OCI-LY3 (cell line): ENCODE measurements at regions not wholly inside any gene's neighbourhood (a gene's known extent, or its start where the extent isn't known, plus 50 kb on each side); places are given as distances from the start of the nearest gene placed in this dataset.
"Not testable (repeated sequence)": the region's sequence is repeated elsewhere in the genome, so short reads cannot be mapped to it uniquely, and the experiment has no call there.

Source experiments
- H2AFZ ChIP-seq: fragments of 200-600, 300-600 bp; shearing (Covaris generic); 2 replicates; pipeline ENCODE4 v1.6.0; 2014; ENCODE audit warnings: antibody characterized with exemption, low read depth, low read length
- H3K27ac ChIP-seq: fragments of 200-600, 300-600 bp; sonication (generic); 2 replicates; pipeline ENCODE4 v1.5.1; 2014; ENCODE audit warnings: mild to moderate bottlenecking, low read length, moderate library complexity, mixed read lengths
- H3K27me3 ChIP-seq: fragments of 200-600, 300-600 bp; sonication (generic); 2 replicates; pipeline ENCODE4 v1.6.1; 2014; ENCODE audit warnings: low read depth, low read length, mixed read lengths
- H3K36me3 ChIP-seq: fragments of 200-600, 300-600 bp; sonication (generic); replicated peaks from 2 replicates; pipeline ENCODE3; 2014; ENCODE audit warnings: low read depth, low read length, mixed read lengths
- H3K4me1 ChIP-seq: fragments of 300-600, 200-600 bp; sonication (generic); 2 replicates; pipeline ENCODE4 v1.6.1; 2014; ENCODE audit warnings: low read length, mixed read lengths
- H3K4me2 ChIP-seq: fragments of 200-600, 300-600 bp; sonication (generic); 2 replicates; pipeline ENCODE4 v1.6.1; 2014; ENCODE audit warnings: low read length, mixed read lengths
- H3K4me3 ChIP-seq: fragments of 300-600, 200-600 bp; sonication (generic); 2 replicates; pipeline ENCODE4 v1.5.1; 2014; ENCODE audit warnings: antibody characterized with exemption, mild to moderate bottlenecking, low read length, moderate library complexity
- H3K79me2 ChIP-seq: fragments of 300-600, 200-600 bp; shearing (Covaris generic); 2 replicates; pipeline ENCODE4 v1.6.1; 2014; ENCODE audit warnings: mild to moderate bottlenecking, low read length, mixed read lengths
- H3K9ac ChIP-seq: fragments of 300-600, 200-600 bp; shearing (Covaris generic); 2 replicates; pipeline ENCODE4 v1.6.0; 2014; ENCODE audit warnings: mild to moderate bottlenecking, low read length, moderate library complexity
- H3K9me3 ChIP-seq: fragments of 200-600, 300-600 bp; shearing (Covaris generic); 2 replicates; pipeline ENCODE4 v1.6.1; 2014; ENCODE audit warnings: low read length, mixed read lengths; ENCODE audit not compliant: insufficient read depth
- H4K20me1 ChIP-seq: fragments of 200-600, 300-600 bp; sonication (generic); 2 replicates; pipeline ENCODE4 v1.6.1; 2016; ENCODE audit warnings: low read length, mixed read lengths; ENCODE audit not compliant: insufficient read depth
- CTCF ChIP-seq: fragments of 200-600, 300-600 bp; sonication (generic); IDR thresholded peaks from 2 replicates; pipeline ENCODE4 v1.5.1; 2014; ENCODE audit warnings: antibody characterized with exemption, low read length, low read depth
- EZH2phosphoT487 ChIP-seq: fragments of 200-600 bp; shearing (Covaris generic); IDR thresholded peaks from 2 replicates; pipeline ENCODE4 v1.6.1; 2018; ENCODE audit warnings: antibody characterized with exemption, mixed run types, low read depth

- H2AFZ ChIP-seq, result no peak overlapping the region
- TF ChIP-seq CTCF (no peak), EZH2phosphoT487 (no peak)
- peaks cover under 1% of the 10 kb centered on the region; the same call in 1 of the 2 replicates for H3K27me3 ChIP-seq
- H3K36me3 ChIP-seq, result no peaks in the 10 kb centered on the region
- H3K9ac ChIP-seq, result no peak overlapping the region
- no peaks in the 10 kb centered on the region for H3K9me3 ChIP-seq
- H3K79me2 ChIP-seq, result no peaks in the 10 kb centered on the region
- H3K4me3 ChIP-seq, result no peak overlapping the region
- 0 out of 2 replicates have a peak, but pooled peaks cover 2% of the 10 kb centered on the region for H3K4me1 ChIP-seq
- no peaks in the 10 kb centered on the region for H4K20me1 ChIP-seq
- H3K27ac ChIP-seq, result no peak overlapping the region
- H3K4me2 ChIP-seq, result no peak overlapping the region
Observed at GRCh38 chr3:186440891-186441290, 78.9 kb upstream of the DGKG start.

- Histone ChIP-seq H2AFZ (no peak overlapping the region), H3K4me2 (no peak overlapping the region), H3K9ac (no peak overlapping the region), H3K79me2 (no peaks in the 10 kb centered on the region), H3K27me3 (no peaks in the 10 kb centered on the region), H3K4me1 (0 out of 2 replicates have a peak, but pooled peaks cover 2% of the 10 kb centered on the region), H3K27ac (no peak overlapping the region), H4K20me1 (no peaks in the 10 kb centered on the region), H3K36me3 (no peaks in the 10 kb centered on the region), H3K9me3 (no peaks in the 10 kb centered on the region), H3K4me3 (no peak overlapping the region)
- TF ChIP-seq EZH2phosphoT487 (no peak), CTCF (no peak)
Observed at GRCh38 chr3:186439725-186440124, 77.7 kb upstream of the DGKG start.

GRCh38 chr3:186435332-186435731 lies 73.3 kb upstream of the DGKG start:
- not testable (repeated sequence) for H3K9me3 ChIP-seq, H3K9ac ChIP-seq, H3K27me3 ChIP-seq, H4K20me1 ChIP-seq, H3K27ac ChIP-seq, H3K4me3 ChIP-seq, H3K79me2 ChIP-seq, H2AFZ ChIP-seq, H3K4me2 ChIP-seq, H3K36me3 ChIP-seq
- H3K4me1 ChIP-seq, result peaks cover 12% of the 10 kb centered on the region

- Histone ChIP-seq H3K4me2 (0 out of 2 replicates have a peak overlapping the region, but pooled peaks have one; percentile 48), H3K36me3 (no peaks in the 10 kb centered on the region), H3K79me2 (no peaks in the 10 kb centered on the region)
Observed at GRCh38 chr3:186432944-186433732, 71.1 kb upstream of the DGKG start.

More at GRCh38 chr3:186432944-186433732, 71.1 kb upstream of the DGKG start:
- H4K20me1 ChIP-seq, result no peaks in the 10 kb centered on the region
- no peak overlapping the region for H2AFZ ChIP-seq
- no peak overlapping the region for H3K4me3 ChIP-seq
- H3K9me3 ChIP-seq, result no peaks in the 10 kb centered on the region
- H3K4me1 ChIP-seq, result peaks cover 12% of the 10 kb centered on the region
- no peak overlapping the region for H3K9ac ChIP-seq
- no peak overlapping the region for H3K27ac ChIP-seq
- TF ChIP-seq CTCF, result no peak
- no peak for TF ChIP-seq EZH2phosphoT487
- H3K27me3 ChIP-seq, result no peaks in the 10 kb centered on the region
